ENCODE measurements at regions not wholly inside any gene's neighbourhood (a gene's known extent, or its start where the extent isn't known, plus 50 kb on each side); places are given as distances from the start of the nearest gene placed in this dataset.

DNA sequence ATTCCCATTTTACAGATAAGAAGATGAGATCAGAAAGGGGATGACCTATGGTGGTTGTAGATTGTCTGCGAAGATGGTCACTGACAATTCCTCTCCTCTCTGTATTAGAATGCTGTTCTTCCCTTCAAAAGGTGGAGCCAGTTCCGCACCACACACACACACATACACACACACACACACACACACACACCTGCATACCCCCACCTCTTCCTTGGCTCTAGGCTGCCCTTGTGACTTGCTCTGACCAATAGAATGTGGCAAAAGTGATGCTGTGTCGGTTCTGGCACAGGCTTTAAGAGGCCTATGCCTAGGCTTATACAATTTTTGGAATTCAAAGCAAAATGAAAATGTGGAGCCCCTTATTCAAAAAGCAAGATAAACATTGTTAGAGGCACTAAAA, 88.0 kb downstream of the ZFP36L2 start:
- H3K27me3 ChIP-seq (ENCODE audit: control insufficient read depth, extremely low read depth, insufficient read depth, low read length): no peaks in the 10 kb centered on the region
- no peak overlapping the region for H2AFZ ChIP-seq (ENCODE audit: control insufficient read depth, low read length)
- dilution Hi-C loops (cut with MboI; ENCODE audit: extremely low pct_ligation_motif_present, low sequenced_read_pairs): no loop called here
- no peak for TF ChIP-seq EZH2 (IDR thresholded peaks at IDR 0.05; ENCODE audit: low read length)
- TF ChIP-seq, protein P1, sequence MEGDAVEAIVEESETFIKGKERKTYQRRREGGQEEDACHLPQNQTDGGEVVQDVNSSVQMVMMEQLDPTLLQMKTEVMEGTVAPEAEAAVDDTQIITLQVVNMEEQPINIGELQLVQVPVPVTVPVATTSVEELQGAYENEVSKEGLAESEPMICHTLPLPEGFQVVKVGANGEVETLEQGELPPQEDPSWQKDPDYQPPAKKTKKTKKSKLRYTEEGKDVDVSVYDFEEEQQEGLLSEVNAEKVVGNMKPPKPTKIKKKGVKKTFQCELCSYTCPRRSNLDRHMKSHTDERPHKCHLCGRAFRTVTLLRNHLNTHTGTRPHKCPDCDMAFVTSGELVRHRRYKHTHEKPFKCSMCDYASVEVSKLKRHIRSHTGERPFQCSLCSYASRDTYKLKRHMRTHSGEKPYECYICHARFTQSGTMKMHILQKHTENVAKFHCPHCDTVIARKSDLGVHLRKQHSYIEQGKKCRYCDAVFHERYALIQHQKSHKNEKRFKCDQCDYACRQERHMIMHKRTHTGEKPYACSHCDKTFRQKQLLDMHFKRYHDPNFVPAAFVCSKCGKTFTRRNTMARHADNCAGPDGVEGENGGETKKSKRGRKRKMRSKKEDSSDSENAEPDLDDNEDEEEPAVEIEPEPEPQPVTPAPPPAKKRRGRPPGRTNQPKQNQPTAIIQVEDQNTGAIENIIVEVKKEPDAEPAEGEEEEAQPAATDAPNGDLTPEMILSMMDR (optimal IDR thresholded peaks at IDR 0.05 in 1 of 3, IDR thresholded peaks at IDR 0.05 in 1 of 3, conservative IDR thresholded peaks at IDR 0.05 in 1 of 3; ENCODE audit: extremely low read depth in 1 of 3, insufficient read depth in 2 of 3, low read length in 3 of 3): no peak
- H3K4me3 ChIP-seq (ENCODE audit: control insufficient read depth in 2 of 3, extremely low read depth in 1 of 3, insufficient read depth in 2 of 3, low read depth in 1 of 3, low read length in 3 of 3): no peak overlapping the region
- H3K36me3 ChIP-seq (ENCODE audit: control insufficient read depth in 2 of 2, extremely low read depth in 1 of 2, insufficient read depth in 2 of 2, low read length in 2 of 2): no peaks in the 10 kb centered on the region
- no peak overlapping the region for H3K27ac ChIP-seq (ENCODE audit: control insufficient read depth, insufficient read depth, low read length)
- no peaks in the 10 kb centered on the region for H3K79me2 ChIP-seq (ENCODE audit: control insufficient read depth, insufficient read depth, low read length)
- no peaks in the 10 kb centered on the region for H3K9me1 ChIP-seq (ENCODE audit: control insufficient read depth, extremely low read depth, insufficient read depth, low read length)
- FAIRE-seq (no peak), DNase-seq (ENCODE audit: low read depth, low spot score) (no peak)
- H3K4me2 ChIP-seq (ENCODE audit: control insufficient read depth, extremely low read depth, insufficient read depth, low read depth, low read length): no peak overlapping the region
- no peaks in the 10 kb centered on the region for H3K9me3 ChIP-seq (ENCODE audit: control insufficient read depth, low read depth, low read length)
- no peaks in the 10 kb centered on the region for H3K4me1 ChIP-seq (ENCODE audit: control insufficient read depth, extremely low read depth, insufficient read depth, low read length)
- H3K9ac ChIP-seq (ENCODE audit: control insufficient read depth, extremely low read depth, insufficient read depth, low read length): no peak overlapping the region
- no peaks in the 10 kb centered on the region for H4K20me1 ChIP-seq (ENCODE audit: control insufficient read depth, extremely low read depth, insufficient read depth, low read length)

- Histone ChIP-seq H3K9ac (ENCODE audit: control insufficient read depth, extremely low read depth, insufficient read depth, low read length) (no peak overlapping the region), H2AFZ (ENCODE audit: control insufficient read depth, low read length) (no peak overlapping the region), H3K9me1 (ENCODE audit: control insufficient read depth, extremely low read depth, insufficient read depth, low read length) (no peaks in the 10 kb centered on the region), H3K4me3 (ENCODE audit: control insufficient read depth in 2 of 3, extremely low read depth in 1 of 3, insufficient read depth in 2 of 3, low read depth in 1 of 3, low read length in 3 of 3) (no peak overlapping the region), H3K79me2 (ENCODE audit: control insufficient read depth, insufficient read depth, low read length) (no peaks in the 10 kb centered on the region), H3K36me3 (ENCODE audit: control insufficient read depth in 2 of 2, extremely low read depth in 1 of 2, insufficient read depth in 2 of 2, low read length in 2 of 2) (no peaks in the 10 kb centered on the region), H3K4me2 (ENCODE audit: control insufficient read depth, extremely low read depth, insufficient read depth, low read depth, low read length) (no peak overlapping the region), H4K20me1 (ENCODE audit: control insufficient read depth, extremely low read depth, insufficient read depth, low read length) (no peaks in the 10 kb centered on the region), H3K27ac (ENCODE audit: control insufficient read depth, insufficient read depth, low read length) (no peak overlapping the region), H3K4me1 (ENCODE audit: control insufficient read depth, extremely low read depth, insufficient read depth, low read length) (peaks cover 10% of the 10 kb centered on the region), H3K27me3 (ENCODE audit: control insufficient read depth, extremely low read depth, insufficient read depth, low read length) (no peaks in the 10 kb centered on the region), H3K9me3 (ENCODE audit: control insufficient read depth, low read depth, low read length) (no peaks in the 10 kb centered on the region)
- TF ChIP-seq EZH2 (IDR thresholded peaks at IDR 0.05; ENCODE audit: low read length): no peak
- TF ChIP-seq, protein P1 (optimal IDR thresholded peaks at IDR 0.05 in 1 of 3, IDR thresholded peaks at IDR 0.05 in 1 of 3, conservative IDR thresholded peaks at IDR 0.05 in 1 of 3; ENCODE audit: extremely low read depth in 1 of 3, insufficient read depth in 2 of 3, low read length in 3 of 3): no peak
- dilution Hi-C loops (cut with MboI; ENCODE audit: extremely low pct_ligation_motif_present, low sequenced_read_pairs): no loop called here
- FAIRE-seq: no peak
- no peak for DNase-seq (ENCODE audit: low read depth, low spot score)
Measured at GRCh38 chr2:43136876-43137275, 89.5 kb downstream of the ZFP36L2 start.

All from keratinocyte (primary cell).